OCI-LY3 (cell line): ENCODE measurements at regions not wholly inside any gene's neighbourhood (a gene's known extent, or its start where the extent isn't known, plus 50 kb on each side); places are given as distances from the start of the nearest gene placed in this dataset.

ENCODE experiments used
- EZH2phosphoT487 ChIP-seq: fragments of 200-600 bp; shearing (Covaris generic); IDR thresholded peaks from 2 replicates; pipeline ENCODE4 v1.6.1; 2018; ENCODE audit warnings: antibody characterized with exemption, mixed run types, low read depth
- TF ChIP-seq, protein P1 (sequence below): fragments of 200-600, 300-600 bp; sonication (generic); IDR thresholded peaks from 2 replicates; pipeline ENCODE4 v1.5.1; 2014; ENCODE audit warnings: antibody characterized with exemption, low read length, low read depth

DNA sequence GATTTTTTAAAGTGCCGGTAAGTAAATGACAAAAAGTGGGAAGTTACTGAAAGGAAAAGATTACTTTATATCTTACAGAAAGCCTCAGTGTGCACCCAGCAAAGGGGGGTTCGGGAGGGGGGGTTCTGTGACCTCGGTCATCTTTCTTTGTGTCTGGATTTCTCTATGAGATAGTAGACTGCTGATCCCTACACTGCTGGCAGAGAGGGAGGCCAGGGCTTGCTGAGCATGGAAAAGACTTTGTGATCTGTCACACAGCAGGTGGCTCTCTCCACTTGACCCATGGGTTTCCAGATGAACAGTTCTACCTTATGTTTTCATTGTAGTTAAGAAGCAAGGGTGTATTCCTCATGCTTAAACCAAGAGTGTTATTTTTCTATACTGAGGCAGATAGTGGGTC lies 475.6 kb downstream of the PCDH10 start:
- TF ChIP-seq, protein P1, sequence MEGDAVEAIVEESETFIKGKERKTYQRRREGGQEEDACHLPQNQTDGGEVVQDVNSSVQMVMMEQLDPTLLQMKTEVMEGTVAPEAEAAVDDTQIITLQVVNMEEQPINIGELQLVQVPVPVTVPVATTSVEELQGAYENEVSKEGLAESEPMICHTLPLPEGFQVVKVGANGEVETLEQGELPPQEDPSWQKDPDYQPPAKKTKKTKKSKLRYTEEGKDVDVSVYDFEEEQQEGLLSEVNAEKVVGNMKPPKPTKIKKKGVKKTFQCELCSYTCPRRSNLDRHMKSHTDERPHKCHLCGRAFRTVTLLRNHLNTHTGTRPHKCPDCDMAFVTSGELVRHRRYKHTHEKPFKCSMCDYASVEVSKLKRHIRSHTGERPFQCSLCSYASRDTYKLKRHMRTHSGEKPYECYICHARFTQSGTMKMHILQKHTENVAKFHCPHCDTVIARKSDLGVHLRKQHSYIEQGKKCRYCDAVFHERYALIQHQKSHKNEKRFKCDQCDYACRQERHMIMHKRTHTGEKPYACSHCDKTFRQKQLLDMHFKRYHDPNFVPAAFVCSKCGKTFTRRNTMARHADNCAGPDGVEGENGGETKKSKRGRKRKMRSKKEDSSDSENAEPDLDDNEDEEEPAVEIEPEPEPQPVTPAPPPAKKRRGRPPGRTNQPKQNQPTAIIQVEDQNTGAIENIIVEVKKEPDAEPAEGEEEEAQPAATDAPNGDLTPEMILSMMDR, result peak; percentile 34
- no peak for TF ChIP-seq EZH2phosphoT487
